DND-41 (cell line): ENCODE measurements at regions not wholly inside any gene's neighbourhood (a gene's known extent, or its start where the extent isn't known, plus 50 kb on each side); places are given as distances from the start of the nearest gene placed in this dataset.

ENCODE experiments used
- ATAC-seq: fragments of 200-7000 bp; cut with Tn5 transposase; 3 replicates; pipeline ENCODE4 v1.9.1; 2021; ENCODE audit warnings: low read depth; ENCODE audit not compliant: insufficient read depth
- DNase-seq: peaks from one replicate; pipeline ENCODE4 v3.0.0-alpha.2; 2020
- H2AFZ ChIP-seq: 2 replicates; pipeline ENCODE4 v1.6.0; 2012; ENCODE audit warnings: low read depth, low read length
- H3K27ac ChIP-seq: 2 replicates; pipeline ENCODE4 v1.5.1; 2012; ENCODE audit warnings: low read length, inconsistent platforms
- H3K27me3 ChIP-seq: fragments of 200-600 bp; sonication (generic); 2 replicates; pipeline ENCODE4 v1.6.0; 2012; ENCODE audit warnings: low read length, mild to moderate bottlenecking, inconsistent platforms; ENCODE audit not compliant: insufficient read depth, poor library complexity
- H3K36me3 ChIP-seq: 2 replicates; pipeline ENCODE4 v1.5.1; 2012; ENCODE audit warnings: low read length, inconsistent platforms; ENCODE audit not compliant: insufficient read depth
- H3K4me1 ChIP-seq: 2 replicates; pipeline ENCODE4 v1.5.1; 2012; ENCODE audit warnings: mild to moderate bottlenecking, low read length; ENCODE audit not compliant: insufficient read depth
- H3K4me2 ChIP-seq: 2 replicates; pipeline ENCODE4 v1.6.0; 2012; ENCODE audit warnings: mild to moderate bottlenecking, moderate library complexity, low read length, inconsistent platforms; ENCODE audit not compliant: insufficient read depth
- H3K4me3 ChIP-seq, 2 experiments: fragments of 200-600 bp in 1 of 2; shearing (Covaris generic) in 1 of 2; 2 replicates each; pipeline ENCODE4 v1.5.1; 2012 to 2016; ENCODE audit warnings: inconsistent platforms in 2 of 2, low read length in 2 of 2, mild to moderate bottlenecking in 2 of 2, low read depth in 1 of 2, moderate library complexity in 1 of 2
- H3K79me2 ChIP-seq: 2 replicates; pipeline ENCODE4 v1.6.0; 2012; ENCODE audit warnings: low read length, inconsistent platforms; ENCODE audit not compliant: insufficient read depth
- H3K9ac ChIP-seq: 2 replicates; pipeline ENCODE4 v1.6.0; 2012; ENCODE audit warnings: low read depth, mild to moderate bottlenecking, inconsistent platforms, low read length, moderate library complexity
- H3K9me3 ChIP-seq: 2 replicates; pipeline ENCODE4 v1.5.1; 2012; ENCODE audit warnings: low read length, moderate library complexity, mild to moderate bottlenecking, inconsistent platforms; ENCODE audit not compliant: insufficient read depth, severe bottlenecking
- H4K20me1 ChIP-seq: 2 replicates; pipeline ENCODE4 v1.6.0; 2012; ENCODE audit warnings: low read length; ENCODE audit not compliant: insufficient read depth
- EZH2 ChIP-seq: IDR thresholded peaks from 3 replicates; pipeline ENCODE4 v1.6.1; 2012; ENCODE audit warnings: borderline replicate concordance, low read depth, mild to moderate bottlenecking, moderate library complexity, low read length, inconsistent platforms; ENCODE audit not compliant: severe bottlenecking
- TF ChIP-seq, protein P1 (sequence below): IDR thresholded peaks from 2 replicates; pipeline ENCODE4 v1.5.1; 2012; ENCODE audit warnings: borderline replicate concordance, low read length, moderate library complexity, mild to moderate bottlenecking; ENCODE audit not compliant: poor library complexity, severe bottlenecking; ENCODE audit errors: extremely low read depth

DNA sequence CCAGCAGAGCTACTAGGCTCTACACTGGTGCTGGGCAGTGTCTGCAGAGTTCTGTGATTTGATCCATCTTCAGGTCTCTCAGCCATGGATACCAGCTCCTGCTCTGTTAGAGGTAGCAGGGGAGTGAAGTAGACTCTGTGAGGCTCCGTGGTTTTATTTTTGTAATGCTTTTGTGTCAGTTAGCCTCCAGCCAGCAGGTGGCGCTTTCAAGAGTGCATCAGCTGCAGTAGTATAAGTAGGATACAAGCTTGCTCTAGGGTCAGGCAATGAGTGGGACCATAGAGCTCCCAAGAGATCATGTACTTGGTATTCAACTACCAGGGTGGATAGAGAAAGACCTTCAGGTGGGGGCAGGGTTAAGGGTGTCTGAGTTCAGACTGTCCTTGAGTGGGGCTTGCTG lies 362.5 kb upstream of the TRAM1L1 start:
- peak; percentile 35; the same call in 1 of the 3 replicates for ATAC-seq

DNA sequence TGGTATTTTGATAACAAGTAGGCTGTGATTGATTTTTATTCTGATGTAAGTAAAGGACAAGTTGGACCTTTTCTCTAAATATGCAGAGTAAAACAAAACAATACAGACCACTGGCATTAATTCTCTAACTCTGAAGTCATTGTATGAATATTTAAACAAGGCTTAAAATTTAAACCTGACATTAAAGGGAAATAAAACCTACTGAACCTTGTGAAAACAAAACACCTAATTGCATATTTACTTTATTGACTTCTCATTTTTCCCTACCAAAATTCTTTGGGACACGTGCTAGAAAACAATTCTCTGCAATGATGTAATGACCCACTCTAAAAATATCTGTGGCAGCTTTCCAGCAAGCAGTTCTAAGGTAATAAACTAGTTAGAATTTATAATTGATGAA lies 369.7 kb upstream of the TRAM1L1 start:
- Histone ChIP-seq H3K9me3 (peaks cover 7% of the 10 kb centered on the region), H3K4me1 (no peaks in the 10 kb centered on the region)
- no peak for ATAC-seq

More for the DNA sequence above, 362.5 kb upstream of the TRAM1L1 start:
- Histone ChIP-seq H3K9ac (no peak overlapping the region), H2AFZ (no peak overlapping the region), H3K4me1 (no peaks in the 10 kb centered on the region), H3K4me2 (no peak overlapping the region), H3K4me3 (no peak overlapping the region), H3K9me3 (peaks cover 18% of the 10 kb centered on the region), H3K27me3 (no peaks in the 10 kb centered on the region), H4K20me1 (no peaks in the 10 kb centered on the region), H3K36me3 (no peaks in the 10 kb centered on the region), H3K27ac (no peak overlapping the region), H3K79me2 (no peaks in the 10 kb centered on the region)
- TF ChIP-seq EZH2 = no peak
- TF ChIP-seq, protein P1, sequence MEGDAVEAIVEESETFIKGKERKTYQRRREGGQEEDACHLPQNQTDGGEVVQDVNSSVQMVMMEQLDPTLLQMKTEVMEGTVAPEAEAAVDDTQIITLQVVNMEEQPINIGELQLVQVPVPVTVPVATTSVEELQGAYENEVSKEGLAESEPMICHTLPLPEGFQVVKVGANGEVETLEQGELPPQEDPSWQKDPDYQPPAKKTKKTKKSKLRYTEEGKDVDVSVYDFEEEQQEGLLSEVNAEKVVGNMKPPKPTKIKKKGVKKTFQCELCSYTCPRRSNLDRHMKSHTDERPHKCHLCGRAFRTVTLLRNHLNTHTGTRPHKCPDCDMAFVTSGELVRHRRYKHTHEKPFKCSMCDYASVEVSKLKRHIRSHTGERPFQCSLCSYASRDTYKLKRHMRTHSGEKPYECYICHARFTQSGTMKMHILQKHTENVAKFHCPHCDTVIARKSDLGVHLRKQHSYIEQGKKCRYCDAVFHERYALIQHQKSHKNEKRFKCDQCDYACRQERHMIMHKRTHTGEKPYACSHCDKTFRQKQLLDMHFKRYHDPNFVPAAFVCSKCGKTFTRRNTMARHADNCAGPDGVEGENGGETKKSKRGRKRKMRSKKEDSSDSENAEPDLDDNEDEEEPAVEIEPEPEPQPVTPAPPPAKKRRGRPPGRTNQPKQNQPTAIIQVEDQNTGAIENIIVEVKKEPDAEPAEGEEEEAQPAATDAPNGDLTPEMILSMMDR = peak; percentile 51
- DNase-seq = peak; percentile 20

DNA sequence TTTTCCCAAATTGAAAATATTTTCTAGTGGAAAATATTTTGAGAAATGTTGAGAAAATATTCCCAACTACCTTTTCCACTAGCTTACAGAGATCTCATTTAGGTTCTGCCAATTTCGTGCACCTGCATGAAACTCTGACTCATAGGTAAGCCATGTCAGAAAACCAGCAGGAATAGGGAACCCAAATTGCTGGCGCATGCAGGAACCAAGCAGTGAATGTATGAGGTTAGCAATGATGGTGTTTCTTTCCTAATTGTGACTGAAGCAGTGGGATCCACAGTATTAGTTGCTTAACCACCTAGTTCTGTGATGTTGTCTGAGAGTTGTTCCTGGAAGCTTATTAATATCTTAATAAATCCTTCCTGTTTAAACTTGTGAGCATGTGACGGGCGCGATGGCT lies 381.0 kb upstream of the TRAM1L1 start:
- Histone ChIP-seq H3K27ac (no peak overlapping the region), H3K9ac (no peak overlapping the region), H3K79me2 (no peaks in the 10 kb centered on the region), H3K36me3 (no peaks in the 10 kb centered on the region), H2AFZ (no peak overlapping the region), H3K4me2 (no peak overlapping the region), H4K20me1 (no peaks in the 10 kb centered on the region), H3K4me3 (no peak overlapping the region), H3K4me1 (peaks cover 14% of the 10 kb centered on the region), H3K9me3 (no peaks in the 10 kb centered on the region), H3K27me3 (no peaks in the 10 kb centered on the region)
- ATAC-seq (no peak), DNase-seq (no peak)
- no peak for TF ChIP-seq EZH2
- TF ChIP-seq, protein P1 = no peak

More for the DNA sequence above, 369.7 kb upstream of the TRAM1L1 start:
- Histone ChIP-seq H3K36me3 (no peaks in the 10 kb centered on the region), H3K27ac (no peak overlapping the region), H3K9ac (no peak overlapping the region), H3K4me3 (no peak overlapping the region), H4K20me1 (no peaks in the 10 kb centered on the region), H3K79me2 (no peaks in the 10 kb centered on the region), H3K27me3 (no peaks in the 10 kb centered on the region), H2AFZ (no peak overlapping the region), H3K4me2 (no peak overlapping the region)
- no peak for DNase-seq
- TF ChIP-seq EZH2 = no peak
- TF ChIP-seq, protein P1 = no peak

DNA sequence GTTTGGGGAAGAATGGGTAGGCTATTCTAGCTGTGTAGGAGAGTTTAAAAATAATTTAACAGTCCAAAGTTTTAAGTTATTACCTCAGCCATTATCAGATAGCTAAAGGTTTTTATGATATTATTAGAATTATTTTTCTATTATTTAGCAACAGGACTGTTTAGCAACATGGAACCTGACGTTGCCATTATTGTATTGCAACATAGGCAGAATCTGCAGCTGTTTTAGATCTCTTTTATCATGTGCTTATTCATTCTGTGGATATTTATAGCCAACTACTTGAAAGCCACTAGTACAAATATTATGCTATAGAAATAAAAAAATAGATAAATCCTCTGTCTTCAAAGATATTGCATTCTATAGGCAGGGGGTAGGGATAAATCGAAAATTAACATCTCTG lies 382.0 kb upstream of the TRAM1L1 start:
- no peaks in the 10 kb centered on the region for H4K20me1 ChIP-seq
- peaks cover 19% of the 10 kb centered on the region for H3K4me1 ChIP-seq
- ATAC-seq (no peak), DNase-seq (no peak)
- TF ChIP-seq EZH2 = no peak
- TF ChIP-seq, protein P1 = no peak
- H3K4me2 ChIP-seq = no peak overlapping the region
- H3K4me3 ChIP-seq = no peak overlapping the region
- H3K79me2 ChIP-seq = no peaks in the 10 kb centered on the region
- H3K9me3 ChIP-seq = peaks cover 6% of the 10 kb centered on the region
- H2AFZ ChIP-seq = no peak overlapping the region
- no peak overlapping the region for H3K27ac ChIP-seq
- no peak overlapping the region for H3K9ac ChIP-seq
- no peaks in the 10 kb centered on the region for H3K27me3 ChIP-seq
- H3K36me3 ChIP-seq = no peaks in the 10 kb centered on the region
